ENCODE measurements at regions not wholly inside any gene's neighbourhood (a gene's known extent, or its start where the extent isn't known, plus 50 kb on each side); places are given as distances from the start of the nearest gene placed in this dataset.
"Not testable (repeated sequence)": the region's sequence is repeated elsewhere in the genome, so short reads cannot be mapped to it uniquely, and the experiment has no call there.

DNA sequence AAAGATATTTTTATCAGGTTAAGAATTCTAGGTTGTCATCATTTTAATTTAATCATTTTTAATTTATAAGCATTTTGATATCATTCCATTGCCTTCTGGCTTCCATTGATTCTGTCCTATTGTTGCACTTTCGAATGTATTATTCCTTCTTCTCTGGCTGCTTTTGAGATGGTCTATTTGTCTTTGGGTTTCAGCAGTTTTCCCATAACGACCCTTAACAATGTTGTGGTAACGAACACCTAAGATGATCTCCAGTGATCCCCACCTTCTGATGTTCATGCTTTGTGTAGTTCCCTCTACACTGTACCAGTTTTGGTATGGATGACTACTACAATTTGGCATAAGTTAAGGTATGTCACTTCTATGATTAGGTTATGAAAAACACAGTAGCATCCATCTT lies 59.9 kb downstream of the MINAR1 start:
- DNase-seq, result no peak

DNA sequence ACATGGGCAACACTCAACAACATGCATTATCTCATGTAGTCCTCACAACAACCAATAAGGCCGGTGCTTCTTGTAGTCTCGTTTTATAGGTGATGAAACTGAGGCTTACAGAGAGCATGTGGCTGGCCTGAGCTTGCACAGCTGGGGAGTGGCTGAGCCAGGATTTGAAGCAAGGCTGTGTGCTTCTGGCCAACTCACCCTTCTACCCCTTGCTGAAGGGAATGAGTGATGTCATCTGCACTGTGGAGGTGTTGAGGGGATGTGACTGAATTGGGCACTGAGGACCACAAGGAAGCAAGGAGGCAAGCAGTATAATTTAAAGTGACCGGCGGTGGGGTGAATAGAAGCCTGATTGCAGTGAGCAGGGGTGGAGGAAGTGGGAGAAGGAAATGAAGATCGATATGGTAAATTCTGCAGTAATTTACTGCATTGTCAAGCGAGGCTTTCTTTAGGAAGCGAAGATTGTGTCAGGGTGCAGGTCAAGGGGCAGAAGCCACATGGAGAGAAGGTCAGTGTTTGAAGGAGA lies 62.3 kb downstream of the MINAR1 start:
- no peak for DNase-seq

- no peak for DNase-seq
These were observed 63.0 kb downstream of the MINAR1 start for GRCh38 chr15:79494963-79495755.

DNA sequence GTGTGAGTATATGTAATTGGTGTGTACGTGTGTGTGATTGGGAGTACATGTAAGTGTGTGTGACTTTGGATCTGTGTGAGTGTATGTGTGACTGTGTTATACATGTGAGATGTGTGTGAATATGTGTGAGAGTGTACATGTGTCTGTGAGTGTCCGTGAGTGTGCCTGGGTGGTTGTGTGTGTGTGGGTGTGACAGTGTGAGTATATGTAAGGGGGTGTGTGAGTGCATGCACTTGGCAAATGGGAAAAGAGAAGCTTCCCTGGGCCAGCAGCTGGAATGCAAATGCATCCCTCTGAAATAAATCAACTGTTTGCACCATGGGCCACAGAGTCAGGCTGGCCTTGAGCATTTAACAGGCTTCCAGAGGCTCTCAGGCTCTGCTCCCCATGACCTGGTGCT lies 63.6 kb downstream of the MINAR1 start:
- no peak for DNase-seq

- DNase-seq, result no peak
These were observed 64.7 kb downstream of the MINAR1 start for GRCh38 chr15:79496838-79497237.

GRCh38 chr15:79501086-79501485 lies 69.0 kb downstream of the MINAR1 start:
- no peak for DNase-seq

GRCh38 chr15:79505956-79506355 lies 73.8 kb downstream of the MINAR1 start:
- DNase-seq, result peak; percentile 20

DNA sequence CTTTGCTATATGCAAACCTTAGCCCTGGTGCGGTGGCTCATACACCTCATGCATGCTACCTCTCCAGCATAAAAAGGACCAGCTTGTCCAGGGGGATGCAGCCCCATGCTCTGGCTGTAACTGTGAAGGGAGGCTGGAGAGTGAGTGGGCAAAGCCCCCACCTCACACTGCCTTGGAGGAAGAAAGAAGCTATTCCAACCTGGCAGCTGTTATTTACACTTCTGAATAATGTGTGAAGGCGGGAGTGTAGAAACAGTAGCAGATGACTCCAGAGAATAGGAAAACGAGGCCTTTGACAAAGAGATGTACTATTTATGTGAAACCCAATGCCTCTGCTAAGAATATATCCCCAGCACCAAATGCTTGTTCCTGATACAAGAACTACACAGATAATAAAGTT lies 80.7 kb downstream of the MINAR1 start:
- DNase-seq, result not testable (repeated sequence)

DNA sequence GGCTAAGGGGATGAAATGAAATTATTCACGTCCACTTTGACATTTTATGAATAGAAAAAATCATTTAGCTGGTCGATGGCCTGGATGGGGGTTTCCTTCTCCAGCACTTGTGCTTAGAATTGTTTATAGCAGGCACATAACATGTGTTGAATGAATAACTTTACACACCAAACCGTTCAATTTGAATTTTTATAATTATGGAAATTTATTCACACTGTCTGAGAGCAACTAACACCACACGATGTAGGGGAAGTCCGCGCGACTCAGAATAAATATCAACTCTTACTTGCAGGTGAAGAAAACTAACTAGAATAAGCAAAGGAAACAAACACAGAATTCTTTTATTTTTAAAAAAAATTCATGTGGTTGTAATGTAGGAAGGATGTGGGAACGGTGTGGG lies 81.3 kb downstream of the MINAR1 start:
- DNase-seq, result no peak

DNA sequence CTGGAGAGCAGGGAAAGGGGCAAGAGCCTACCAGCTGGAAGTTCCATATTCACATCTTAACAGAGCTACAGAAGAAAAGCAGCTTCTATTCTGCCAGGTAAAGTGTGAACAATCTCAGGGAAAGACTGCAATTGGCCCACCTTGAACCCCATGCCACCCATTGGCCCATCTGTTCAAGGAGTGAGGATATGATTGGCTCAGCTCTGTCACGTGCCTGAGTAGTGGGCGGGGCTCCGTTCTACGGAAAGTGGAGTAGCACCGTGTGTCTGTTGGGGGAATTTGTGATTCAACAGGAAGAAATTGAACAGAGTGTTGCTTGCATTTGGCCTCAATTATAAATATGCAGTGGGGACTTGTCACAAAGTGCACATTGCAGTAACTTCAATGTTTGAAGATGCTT lies 81.8 kb downstream of the MINAR1 start:
- DNase-seq, result no peak

DNA sequence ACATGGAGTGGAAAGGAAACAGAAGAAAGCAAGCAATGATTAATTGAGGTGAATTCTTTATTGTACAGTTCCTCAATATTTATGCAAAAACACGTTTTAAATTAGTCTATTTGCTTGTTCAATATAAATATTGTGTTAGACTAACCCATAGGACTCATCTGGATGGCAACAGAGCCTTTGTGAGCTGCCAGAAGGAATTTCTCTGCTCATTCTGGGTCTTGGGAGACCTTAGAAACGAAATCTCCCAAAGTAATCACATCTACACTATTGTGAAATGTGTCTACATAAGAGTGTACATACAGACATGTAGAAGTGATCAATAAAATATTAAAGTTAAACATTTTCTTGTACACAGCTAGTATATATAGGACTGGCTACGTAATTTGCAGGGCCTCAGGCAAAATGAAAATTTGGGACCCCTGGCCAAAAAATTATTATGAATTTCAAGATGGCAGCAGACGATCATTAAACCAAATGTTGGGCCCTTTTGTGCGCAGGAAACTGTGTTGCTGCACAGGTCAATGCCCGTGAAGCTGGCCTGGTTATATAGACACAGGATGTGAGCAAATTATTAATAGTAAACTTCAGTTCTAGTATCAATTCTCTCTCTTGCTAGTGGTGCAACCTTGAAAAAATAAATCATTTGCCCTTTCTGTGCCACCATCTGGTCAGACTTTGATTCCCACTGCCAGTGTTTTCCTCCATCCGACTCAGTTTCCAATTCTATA lies 83.3 kb downstream of the MINAR1 start:
- DNase-seq, result no peak

DNA sequence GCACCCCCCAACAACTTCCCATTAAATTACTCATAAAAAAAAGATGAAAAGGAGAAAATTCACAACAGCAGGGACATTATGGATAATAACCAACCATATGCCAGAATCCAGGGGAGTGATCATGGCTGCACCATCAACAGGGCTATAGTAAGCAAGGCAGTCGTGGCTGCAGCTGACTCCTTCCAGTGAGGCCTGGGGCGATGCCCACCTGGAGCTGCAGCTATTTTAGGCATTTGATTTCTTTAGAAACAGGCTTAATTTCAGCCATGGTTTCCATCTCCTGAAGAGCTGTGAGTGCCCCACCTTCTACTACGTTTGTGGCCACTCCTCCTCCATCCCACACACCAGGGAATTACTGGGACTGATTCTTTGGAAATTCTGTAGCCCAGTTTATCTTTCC lies 84.0 kb downstream of the MINAR1 start:
- DNase-seq, result no peak

DNA sequence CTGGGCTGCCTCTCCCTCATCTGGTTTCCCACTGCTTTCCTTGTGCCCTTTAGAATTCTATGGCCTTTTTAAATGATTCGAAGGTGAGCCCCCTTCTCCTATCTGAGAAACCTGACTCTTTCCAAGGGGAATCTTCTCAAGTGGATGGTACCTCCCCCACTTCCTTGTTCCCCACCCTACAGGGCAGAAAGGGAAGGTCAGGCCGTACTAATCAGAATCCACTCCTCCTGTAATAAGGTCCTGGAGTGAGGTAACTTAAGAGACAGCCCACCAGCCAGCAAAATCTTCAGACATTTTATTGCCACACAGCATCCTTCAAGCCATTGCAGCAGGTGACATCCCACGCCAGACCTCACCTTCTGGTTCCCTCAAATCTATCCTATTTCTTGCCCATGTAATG lies 84.5 kb downstream of the MINAR1 start:
- no peak for DNase-seq

GRCh38 chr15:79519628-79520027 lies 87.5 kb downstream of the MINAR1 start:
- DNase-seq, result no peak

DNA sequence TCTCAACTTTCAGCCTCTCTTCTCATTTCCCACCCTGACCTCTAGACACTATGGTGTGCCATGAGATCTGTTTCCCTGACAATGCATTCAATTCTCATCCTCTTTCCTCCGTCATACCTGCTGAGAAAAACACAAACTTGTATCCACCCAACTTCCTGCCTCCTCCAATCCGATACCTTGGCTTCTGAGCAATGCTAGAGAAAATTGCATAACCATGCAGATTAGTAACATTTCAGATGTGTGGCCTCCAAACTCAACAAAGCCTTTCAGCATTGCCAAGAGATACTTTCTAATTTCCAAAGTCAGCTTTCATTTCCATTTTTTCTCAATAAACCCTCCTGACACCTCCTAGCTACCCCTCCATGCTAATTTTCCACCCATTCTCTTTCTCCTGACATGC lies 88.5 kb downstream of the MINAR1 start:
- no peak for DNase-seq

- DNase-seq, result peak; percentile 23
These were observed 90.5 kb downstream of the MINAR1 start for GRCh38 chr15:79522656-79523055.

DNA sequence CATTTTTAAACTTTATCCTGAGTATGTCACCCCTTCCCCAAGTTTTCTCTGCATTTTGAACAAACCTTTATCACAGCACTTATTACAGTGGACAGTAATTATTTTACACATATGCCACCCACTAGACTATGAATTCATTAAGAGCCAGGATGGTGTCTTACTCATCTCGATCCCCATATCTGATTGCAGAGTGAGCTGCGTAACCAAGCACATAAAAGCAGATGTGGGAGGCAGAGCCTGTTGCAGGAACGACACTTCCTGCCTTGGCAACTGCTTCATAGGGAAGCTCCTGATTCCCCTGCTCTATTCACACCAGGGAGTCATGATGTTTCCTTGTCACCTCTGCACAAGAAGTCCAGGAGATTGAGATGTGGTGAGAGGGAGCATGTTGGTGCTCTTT lies 91.1 kb downstream of the MINAR1 start:
- DNase-seq, result peak; percentile 53

DNA sequence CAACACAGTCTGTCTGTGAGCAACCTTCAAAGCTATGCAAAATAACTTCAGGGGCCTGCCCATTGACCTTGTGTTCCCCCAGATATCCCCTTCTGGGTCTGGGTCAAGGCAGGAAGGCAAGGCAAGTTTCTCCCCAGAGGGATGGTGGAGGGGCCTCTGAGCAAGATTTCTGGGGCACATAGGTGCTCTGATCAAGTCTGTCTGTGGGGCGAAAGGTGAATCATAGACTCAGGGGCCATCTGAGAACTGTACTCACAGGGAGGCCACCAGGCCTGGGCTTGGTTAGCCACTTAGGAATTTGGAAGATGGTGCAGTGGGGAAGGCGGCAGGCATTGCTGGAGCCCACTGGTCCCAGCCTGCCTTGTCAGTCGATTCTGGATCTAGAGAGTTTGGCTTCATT lies 92.4 kb downstream of the MINAR1 start:
- DNase-seq, result no peak

GRCh38 chr15:79526376-79526775 lies 94.2 kb downstream of the MINAR1 start:
- DNase-seq, result no peak

DNA sequence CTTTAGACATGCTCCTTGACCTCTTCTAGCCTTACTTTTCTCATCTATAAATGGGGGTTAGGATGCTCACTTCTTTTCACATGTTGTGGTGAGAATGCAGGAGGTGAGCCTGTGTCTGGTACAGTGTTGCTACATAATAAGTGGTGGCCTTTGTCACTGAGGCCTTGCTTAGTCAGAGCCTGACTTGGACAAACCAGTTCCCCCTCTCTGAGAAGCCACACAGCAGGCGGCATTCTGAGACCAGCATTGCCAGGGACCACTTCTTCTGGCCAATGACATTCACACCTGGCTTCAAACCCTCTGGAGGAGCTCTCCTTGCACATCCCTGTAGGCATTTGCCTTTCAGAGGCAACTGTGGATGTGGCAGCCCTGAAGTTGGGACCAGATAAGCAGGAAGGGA lies 95.7 kb downstream of the MINAR1 start:
- no peak for DNase-seq

- DNase-seq, result no peak
These were observed 97.1 kb downstream of the MINAR1 start for GRCh38 chr15:79529157-79529785.

- DNase-seq, result peak; percentile 68
These were observed 103.4 kb downstream of the MINAR1 start for GRCh38 chr15:79535536-79535935.

GRCh38 chr15:79538527-79538926 lies 106.4 kb downstream of the MINAR1 start:
- no peak for DNase-seq

DNA sequence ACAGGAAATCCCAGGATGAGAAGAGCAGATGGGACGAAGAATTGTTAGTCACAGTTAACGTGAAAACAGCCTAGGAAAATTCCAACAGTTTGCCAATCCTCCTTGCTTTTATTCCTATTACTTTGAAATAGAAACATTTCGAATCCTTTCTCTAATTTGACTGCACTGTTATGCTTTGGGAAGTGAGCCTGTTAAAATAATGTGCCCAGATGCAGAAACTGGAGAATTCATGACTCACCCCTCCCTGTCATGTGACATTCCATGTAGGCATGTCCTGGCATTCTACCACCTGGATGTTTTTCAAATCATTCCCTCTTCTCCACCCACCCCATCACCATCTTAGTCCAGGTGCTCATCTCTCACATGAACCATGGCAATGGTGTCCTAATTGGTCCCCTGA lies 107.3 kb downstream of the MINAR1 start:
- DNase-seq, result peak; percentile 39

Data from fibroblast of upper back skin (primary cell).